Mucosa of rectum (tissue), 2 donors: ENCODE measurements at regions not wholly inside any gene's neighbourhood (a gene's known extent, or its start where the extent isn't known, plus 50 kb on each side); places are given as distances from the start of the nearest gene placed in this dataset.

Experiments used
- H3K27ac ChIP-seq, 2 donors: one replicate each; pipeline ENCODE4 v1.7.0; 2013; ENCODE audit warnings: inconsistent platforms in 2 of 2, low read depth in 2 of 2, low read length in 2 of 2
- H3K27me3 ChIP-seq, 2 donors: one replicate each; pipeline ENCODE4 v1.7.0; 2013; ENCODE audit warnings: low read length in 2 of 2; ENCODE audit not compliant: control insufficient read depth in 2 of 2, insufficient read depth in 2 of 2
- H3K36me3 ChIP-seq, 2 donors: one replicate each; pipeline ENCODE4 v1.7.0; 2013; ENCODE audit warnings: low read length in 2 of 2; ENCODE audit not compliant: control insufficient read depth in 2 of 2, insufficient read depth in 2 of 2
- H3K4me1 ChIP-seq, 2 donors: one replicate each; pipeline ENCODE4 v1.7.0; 2013; ENCODE audit warnings: low read length in 2 of 2, mild to moderate bottlenecking in 1 of 2; ENCODE audit not compliant: control insufficient read depth in 2 of 2, insufficient read depth in 2 of 2
- H3K4me3 ChIP-seq, 2 donors: one replicate each; pipeline ENCODE4 v1.7.0; 2013; ENCODE audit warnings: low read length in 2 of 2
- H3K9ac ChIP-seq, 2 donors: one replicate each; pipeline ENCODE4 v1.7.0; 2013; ENCODE audit warnings: low read length in 2 of 2, low read depth in 1 of 2, mild to moderate bottlenecking in 1 of 2
- H3K9me3 ChIP-seq, 2 donors: one replicate each; pipeline ENCODE4 v1.7.0; 2013; ENCODE audit warnings: low read length in 2 of 2; ENCODE audit not compliant: control insufficient read depth in 2 of 2
- donor health status: healthy.
- donor health status: Normal muscosa, but diverticular disease.

GRCh38 chr2:230658577-230658876 is 54.1 kb upstream of the CAB39 start:
- Histone ChIP-seq H3K27ac (peak overlapping the region in 1 of 2 donors; percentile 53), H3K27me3 (no peaks in the 10 kb centered on the region), H3K9me3 (no peaks in the 10 kb centered on the region), H3K9ac (no peak overlapping the region), H3K4me1 (peaks cover 9 to 13% of the 10 kb centered on the region in 2 donors), H3K4me3 (no peak overlapping the region), H3K36me3 (no peaks in the 10 kb centered on the region)

- Histone ChIP-seq H3K9ac (no peak overlapping the region), H3K4me3 (peak overlapping the region in 1 of 2 donors; percentile 13), H3K27ac (peak overlapping the region in 1 of 2 donors; percentile 76), H3K36me3 (no peaks in the 10 kb centered on the region), H3K27me3 (no peaks in the 10 kb centered on the region), H3K4me1 (peaks cover 9 to 15% of the 10 kb centered on the region in 2 donors), H3K9me3 (no peaks in the 10 kb centered on the region)
These were observed 53.6 kb upstream of the CAB39 start for GRCh38 chr2:230658877-230659652.

- Histone ChIP-seq H3K27me3 (no peaks in the 10 kb centered on the region), H3K4me3 (peak overlapping the region in 1 of 2 donors; percentile 13), H3K9me3 (no peaks in the 10 kb centered on the region), H3K9ac (peak overlapping the region in 1 of 2 donors; percentile 24), H3K27ac (peak overlapping the region; percentile 20 to 76), H3K36me3 (no peaks in the 10 kb centered on the region), H3K4me1 (peaks cover 9 to 19% of the 10 kb centered on the region in 2 donors)
These were observed 52.2 kb upstream of the CAB39 start for GRCh38 chr2:230660294-230661060.

GRCh38 chr2:230661072-230661957 is 51.3 kb upstream of the CAB39 start:
- H3K9ac ChIP-seq = peak overlapping the region in 1 of 2 donors; percentile 24
- no peaks in the 10 kb centered on the region for H3K9me3 ChIP-seq
- peaks cover 9 to 19% of the 10 kb centered on the region in 2 donors for H3K4me1 ChIP-seq
- no peaks in the 10 kb centered on the region for H3K27me3 ChIP-seq
- peak overlapping the region in 1 of 2 donors; percentile 13 for H3K4me3 ChIP-seq
- peak overlapping the region in 1 of 2 donors; percentile 54 for H3K27ac ChIP-seq
- no peaks in the 10 kb centered on the region for H3K36me3 ChIP-seq
